Uterus (tissue), 2 donors: ENCODE measurements at regions not wholly inside any gene's neighbourhood (a gene's known extent, or its start where the extent isn't known, plus 50 kb on each side); places are given as distances from the start of the nearest gene placed in this dataset.

Experiments used
- POLR2A ChIP-seq, 2 donors: fragments of 450-650 bp; IDR thresholded peaks; one replicate each; pipeline ENCODE4 v1.6.1; 2016; ENCODE audit warnings: antibody characterized with exemption in 2 of 2, mild to moderate bottlenecking in 1 of 2, moderate library complexity in 1 of 2
- TF ChIP-seq, protein P1 (sequence below), 4 experiments: fragments of 200-600 bp in 2 of 4; fragments of 450-650 bp in 2 of 4; sonication (generic) in 2 of 4; IDR thresholded peaks; one replicate each; pipeline ENCODE4 v1.5.1; 2016 to 2019; ENCODE audit warnings: antibody characterized with exemption in 4 of 4, mild to moderate bottlenecking in 2 of 4, moderate library complexity in 1 of 4

DNA sequence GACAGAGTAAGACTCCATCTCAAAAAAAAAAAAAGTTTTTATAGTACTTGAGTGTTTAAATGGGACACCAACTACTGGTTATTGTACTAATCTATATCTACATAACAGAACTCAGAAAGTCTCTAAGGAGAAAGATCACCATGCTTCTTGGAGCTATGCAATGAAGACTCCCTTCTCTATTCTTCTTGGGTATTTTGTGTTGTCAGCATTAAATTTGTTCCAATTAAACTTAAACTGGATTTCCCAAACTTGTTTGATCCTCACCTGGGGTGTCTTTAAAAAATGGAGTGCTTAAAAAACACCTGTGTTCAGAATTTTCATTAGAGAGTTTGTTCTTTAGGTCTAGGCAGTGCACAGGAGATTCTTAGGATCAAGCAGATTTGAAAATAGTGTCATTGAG, 536.0 kb downstream of the GATA3 start:
- TF ChIP-seq, protein P1, sequence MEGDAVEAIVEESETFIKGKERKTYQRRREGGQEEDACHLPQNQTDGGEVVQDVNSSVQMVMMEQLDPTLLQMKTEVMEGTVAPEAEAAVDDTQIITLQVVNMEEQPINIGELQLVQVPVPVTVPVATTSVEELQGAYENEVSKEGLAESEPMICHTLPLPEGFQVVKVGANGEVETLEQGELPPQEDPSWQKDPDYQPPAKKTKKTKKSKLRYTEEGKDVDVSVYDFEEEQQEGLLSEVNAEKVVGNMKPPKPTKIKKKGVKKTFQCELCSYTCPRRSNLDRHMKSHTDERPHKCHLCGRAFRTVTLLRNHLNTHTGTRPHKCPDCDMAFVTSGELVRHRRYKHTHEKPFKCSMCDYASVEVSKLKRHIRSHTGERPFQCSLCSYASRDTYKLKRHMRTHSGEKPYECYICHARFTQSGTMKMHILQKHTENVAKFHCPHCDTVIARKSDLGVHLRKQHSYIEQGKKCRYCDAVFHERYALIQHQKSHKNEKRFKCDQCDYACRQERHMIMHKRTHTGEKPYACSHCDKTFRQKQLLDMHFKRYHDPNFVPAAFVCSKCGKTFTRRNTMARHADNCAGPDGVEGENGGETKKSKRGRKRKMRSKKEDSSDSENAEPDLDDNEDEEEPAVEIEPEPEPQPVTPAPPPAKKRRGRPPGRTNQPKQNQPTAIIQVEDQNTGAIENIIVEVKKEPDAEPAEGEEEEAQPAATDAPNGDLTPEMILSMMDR (IDR thresholded peaks at IDR 0.05): no peak
- TF ChIP-seq POLR2A (IDR thresholded peaks at IDR 0.05): no peak
